ENCODE measurements at regions not wholly inside any gene's neighbourhood (a gene's known extent, or its start where the extent isn't known, plus 50 kb on each side); places are given as distances from the start of the nearest gene placed in this dataset.
"Not testable (repeated sequence)": the region's sequence is repeated elsewhere in the genome, so short reads cannot be mapped to it uniquely, and the experiment has no call there.

DNA sequence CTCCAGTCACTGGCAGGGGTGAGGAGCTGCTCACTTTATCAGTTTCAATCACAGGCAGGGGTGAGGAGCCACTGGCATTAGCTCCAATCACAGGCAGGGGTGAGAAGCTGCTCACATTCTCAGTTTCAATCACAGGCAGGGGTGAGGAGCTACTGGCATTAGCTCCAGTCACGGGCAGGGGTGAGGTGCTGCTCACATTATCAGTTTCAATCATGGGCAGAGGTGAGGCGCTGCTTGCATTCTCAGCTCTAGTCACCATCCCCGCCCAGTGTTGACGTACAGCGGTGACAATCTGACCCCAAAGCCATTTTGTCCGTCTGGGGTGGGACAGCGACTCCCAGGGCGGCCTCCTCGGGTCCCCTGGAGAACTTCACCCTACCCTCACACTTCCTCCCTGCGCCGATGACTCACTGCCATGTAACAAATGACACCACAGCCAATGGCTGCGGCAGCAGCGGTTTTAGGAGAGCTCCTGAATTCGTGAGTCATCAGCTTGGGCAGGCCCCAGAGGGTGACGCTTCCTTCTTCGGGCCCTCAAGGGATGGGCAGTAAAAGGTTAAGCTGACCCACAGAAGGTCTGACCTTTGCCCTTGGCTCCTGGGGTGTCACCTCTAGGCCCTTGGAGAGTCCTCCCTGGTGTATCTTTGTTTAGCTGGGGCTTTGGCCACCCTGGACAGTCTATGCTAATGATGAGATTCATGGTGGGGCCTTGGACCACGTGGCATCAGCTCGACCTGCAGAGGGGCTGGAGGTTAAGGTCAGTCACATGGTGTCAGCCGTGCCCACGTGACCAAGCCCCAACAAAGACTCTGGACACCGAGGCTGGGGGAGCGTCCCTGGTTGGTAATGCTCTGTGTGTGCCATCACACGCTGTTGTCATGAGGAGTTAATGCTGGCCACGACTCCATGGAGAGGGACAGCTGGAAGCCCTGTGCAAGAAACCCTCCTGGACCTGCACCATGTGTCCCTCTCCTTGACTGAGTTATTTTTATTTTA is 171.7 kb downstream of the C16orf95 start:
- DNase-seq (ENCODE audit: low read depth in 2 of 2), result no peak

- DNase-seq (ENCODE audit: low read depth in 2 of 2), result no peak
These were observed 170.5 kb downstream of the C16orf95 start for GRCh38 chr16:87146676-87147075.

- no peak for DNase-seq (ENCODE audit: low read depth in 2 of 2)
These were observed 168.1 kb downstream of the C16orf95 start for GRCh38 chr16:87149051-87149450.

DNA sequence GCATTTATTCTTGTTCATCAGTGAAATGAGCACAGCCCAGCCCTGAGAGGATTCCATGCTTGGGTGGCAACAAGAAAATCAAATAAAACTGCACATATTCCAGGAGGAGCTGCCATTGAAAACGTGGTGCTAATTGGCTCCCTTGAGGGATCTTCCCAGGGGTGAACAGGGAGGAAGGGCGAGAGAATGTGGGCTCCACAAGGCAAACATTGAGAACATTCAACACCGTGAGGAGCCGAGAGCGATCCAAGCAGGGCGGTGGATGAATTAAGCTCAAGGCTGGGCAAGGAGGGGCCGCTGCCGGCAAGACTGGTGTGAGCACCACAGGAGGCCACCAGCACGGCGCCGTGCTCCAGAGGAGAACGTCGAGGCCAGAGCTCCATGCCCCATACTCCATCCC is 166.9 kb downstream of the C16orf95 start:
- DNase-seq (ENCODE audit: low read depth in 2 of 2), result no peak

DNA sequence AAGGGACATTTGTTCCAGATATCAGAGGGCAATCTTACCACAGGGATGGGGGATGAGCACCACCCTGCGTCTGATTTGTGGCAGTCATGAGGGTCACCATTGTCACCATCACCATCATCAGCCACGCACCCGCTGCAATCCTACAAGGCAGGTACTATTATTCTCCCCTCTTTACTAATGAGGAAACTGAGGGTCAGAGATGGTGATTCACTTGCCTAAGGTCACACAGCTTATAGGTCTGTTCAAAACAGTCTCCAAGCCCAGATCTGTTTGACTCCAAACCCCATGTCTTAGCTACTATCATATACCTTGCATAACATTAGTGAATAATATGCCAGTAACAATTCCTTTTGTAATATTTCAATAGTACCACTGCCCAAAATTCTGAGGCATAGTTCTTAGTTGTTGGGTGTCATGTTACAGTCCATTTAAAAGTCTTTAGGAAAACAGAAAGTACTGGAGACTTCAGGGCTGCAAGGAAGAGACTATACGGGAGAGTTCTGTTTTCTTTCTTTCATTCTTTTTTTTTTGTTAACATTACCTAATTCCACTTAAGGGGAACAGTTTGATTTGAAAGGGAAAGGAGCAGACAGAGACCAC is 166.4 kb downstream of the C16orf95 start:
- DNase-seq (ENCODE audit: low read depth in 2 of 2), result no peak

DNA sequence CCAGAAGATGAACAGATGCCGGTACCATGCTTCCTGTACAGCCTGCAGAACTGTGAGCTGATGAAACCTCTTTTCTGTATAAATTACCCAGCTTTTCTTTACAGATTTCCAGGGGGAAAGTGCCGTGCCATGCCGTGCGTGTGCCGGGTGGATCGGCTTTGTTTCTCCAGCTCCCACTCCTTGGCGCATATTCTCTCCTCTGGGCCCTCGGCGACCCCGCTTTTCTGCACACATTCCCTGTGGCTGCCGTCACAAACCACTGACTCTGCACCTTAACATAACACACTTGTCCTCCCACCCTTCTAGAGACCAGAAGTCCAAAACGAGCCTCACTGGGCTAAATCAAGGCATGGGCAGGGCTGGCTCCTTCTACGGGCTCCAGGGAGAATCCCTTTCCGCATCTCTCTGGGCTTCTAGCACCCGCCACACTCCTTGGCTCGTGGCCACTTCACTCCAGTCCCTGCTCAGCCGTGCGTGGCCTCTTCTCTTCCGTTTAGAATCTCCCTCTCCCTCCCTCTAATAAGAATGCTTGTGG is 164.9 kb downstream of the C16orf95 start:
- no peak for DNase-seq (ENCODE audit: low read depth in 2 of 2)

GRCh38 chr16:87153326-87153725 is 163.9 kb downstream of the C16orf95 start:
- no peak for DNase-seq (ENCODE audit: low read depth in 2 of 2)

GRCh38 chr16:87155315-87155714 is 161.9 kb downstream of the C16orf95 start:
- not testable (repeated sequence) for DNase-seq (ENCODE audit: low read depth in 2 of 2)

GRCh38 chr16:87156195-87156594 is 161.0 kb downstream of the C16orf95 start:
- DNase-seq (ENCODE audit: low read depth in 2 of 2), result no peak

- DNase-seq (ENCODE audit: low read depth in 2 of 2), result no peak
These were observed 157.0 kb downstream of the C16orf95 start for GRCh38 chr16:87160234-87160636.

DNA sequence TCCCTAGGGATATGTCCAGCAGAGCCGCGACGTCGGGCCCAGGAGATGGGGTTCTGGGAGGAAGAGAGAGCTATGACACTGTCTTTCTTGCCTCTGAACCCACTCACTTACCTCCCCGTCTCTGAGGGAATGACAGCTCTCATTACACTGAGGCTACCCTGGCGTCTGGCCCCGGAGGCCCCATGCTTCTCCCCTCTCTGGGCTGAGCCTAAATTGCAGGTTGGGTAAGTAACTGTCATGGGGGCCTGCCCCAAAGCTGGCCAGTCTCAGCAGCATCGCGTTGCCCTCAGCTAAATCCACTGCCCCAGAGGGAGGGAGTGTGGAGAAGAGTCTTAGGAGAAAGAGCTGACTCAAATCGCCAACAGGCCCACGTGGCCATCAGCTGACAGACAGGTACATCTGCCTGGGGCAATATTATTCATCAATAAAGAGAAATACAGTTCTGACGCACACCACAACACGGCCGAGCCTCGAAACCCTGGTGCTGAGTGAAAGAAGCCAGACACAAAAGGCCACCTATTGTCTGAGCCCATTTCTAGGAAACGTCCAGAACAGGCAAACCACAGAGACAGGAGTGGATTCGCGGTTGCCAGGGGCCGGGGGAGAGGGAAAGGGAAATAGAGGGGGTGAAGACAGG is 156.4 kb downstream of the C16orf95 start:
- no peak for DNase-seq (ENCODE audit: low read depth in 2 of 2)

GRCh38 chr16:87161410-87161809 is 155.8 kb downstream of the C16orf95 start:
- not testable (repeated sequence) for DNase-seq (ENCODE audit: low read depth in 2 of 2)

- no peak for DNase-seq (ENCODE audit: low read depth in 2 of 2)
These were observed 155.1 kb downstream of the C16orf95 start for GRCh38 chr16:87161822-87162676.

DNA sequence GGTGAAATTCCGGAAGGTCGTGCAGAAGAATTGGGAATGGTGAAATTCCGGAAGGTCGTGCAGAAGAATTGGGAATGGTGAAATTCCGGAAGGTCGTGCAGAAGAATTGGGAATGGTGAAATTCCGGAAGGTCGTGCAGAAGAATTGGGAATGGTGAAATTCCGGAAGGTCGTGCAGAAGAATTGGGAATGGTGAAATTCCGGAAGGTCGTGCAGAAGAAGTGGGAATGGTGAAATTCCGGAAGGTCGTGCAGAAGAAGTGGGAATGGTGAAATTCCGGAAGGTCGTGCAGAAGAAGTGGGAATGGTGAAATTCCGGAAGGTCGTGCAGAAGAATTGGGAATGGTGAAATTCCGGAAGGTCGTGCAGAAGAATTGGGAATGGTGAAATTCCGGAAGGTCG is 154.4 kb downstream of the C16orf95 start:
- DNase-seq (ENCODE audit: low read depth in 2 of 2), result not testable (repeated sequence)

GRCh38 chr16:87163637-87164036 is 153.6 kb downstream of the C16orf95 start:
- no peak for DNase-seq (ENCODE audit: low read depth in 2 of 2)

DNA sequence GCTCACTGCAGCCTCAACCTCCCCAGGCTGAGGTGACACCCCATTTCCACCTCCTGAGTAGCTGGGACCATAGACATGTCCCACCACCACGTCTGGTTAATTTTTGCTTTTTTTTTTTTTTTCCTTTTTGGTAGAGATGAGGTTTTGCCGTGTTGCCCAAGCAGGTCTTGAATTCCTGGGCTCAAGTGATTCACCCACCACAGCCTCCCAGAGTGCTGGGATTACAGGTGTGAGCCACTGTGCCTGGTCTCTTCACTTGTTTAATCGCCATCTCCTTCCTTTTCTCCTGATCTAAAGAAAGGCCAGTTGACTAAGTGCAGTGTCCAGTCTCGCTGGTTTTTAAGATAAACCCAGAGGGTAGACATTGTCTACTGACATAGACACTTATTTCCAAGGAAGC is 152.0 kb downstream of the C16orf95 start:
- no peak for DNase-seq (ENCODE audit: low read depth in 2 of 2)

- no peak for DNase-seq (ENCODE audit: low read depth in 2 of 2)
These were observed 151.3 kb downstream of the C16orf95 start for GRCh38 chr16:87165885-87166284.

- DNase-seq (ENCODE audit: low read depth in 2 of 2), result no peak
These were observed 150.9 kb downstream of the C16orf95 start for GRCh38 chr16:87166321-87166720.

GRCh38 chr16:87166934-87167333 is 150.3 kb downstream of the C16orf95 start:
- no peak for DNase-seq (ENCODE audit: low read depth in 2 of 2)

DNA sequence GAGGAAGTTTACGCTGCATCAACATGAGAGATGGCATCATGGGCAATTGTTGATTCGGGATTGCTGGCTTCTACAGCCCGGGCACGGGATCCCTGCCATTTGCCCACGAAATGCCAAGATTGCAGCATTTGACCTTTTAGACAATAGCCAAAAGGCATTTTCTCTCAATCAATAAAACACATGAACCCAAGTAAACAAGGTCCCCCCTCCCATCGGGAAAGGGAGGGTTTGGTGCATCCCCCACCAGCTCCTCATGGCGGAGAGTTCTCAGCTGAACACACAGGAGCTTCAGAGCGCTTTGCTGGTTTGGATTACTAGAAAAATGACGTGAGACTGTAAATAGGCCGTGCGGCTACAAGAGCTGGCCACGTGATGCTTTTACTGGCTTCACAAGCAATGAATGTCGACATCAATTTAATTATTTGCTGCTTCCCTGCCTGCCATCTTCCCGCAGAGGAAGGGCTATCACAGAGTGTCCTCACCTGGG is 147.6 kb downstream of the C16orf95 start:
- no peak for DNase-seq (ENCODE audit: low read depth in 2 of 2)

DNA sequence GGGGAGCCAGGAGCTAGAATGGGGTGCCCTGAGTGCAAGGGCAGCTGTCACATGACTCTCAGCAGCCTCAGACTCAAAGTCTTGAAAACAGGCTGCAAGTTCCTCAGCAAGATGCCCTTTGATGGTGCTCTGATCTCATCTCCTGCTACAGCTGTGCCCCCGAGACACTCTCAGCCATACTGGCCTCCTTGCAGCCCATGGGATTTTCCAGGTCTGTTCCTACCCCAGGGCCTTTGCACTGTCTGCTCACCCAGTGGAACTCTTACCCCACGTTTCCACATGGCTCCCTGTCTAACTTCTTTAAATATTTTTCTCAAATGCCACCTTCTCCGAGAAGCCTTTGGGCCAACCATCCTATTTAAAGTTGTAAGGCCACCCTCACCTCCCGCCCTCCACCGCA is 146.9 kb downstream of the C16orf95 start:
- no peak for DNase-seq (ENCODE audit: low read depth in 2 of 2)
